Activated naive CD4-positive, alpha-beta T cell treated with anti-CD3 and anti-CD28 coated beads, Interleukin-2, amount 50 U/mL, for 72 hours (primary cell): ENCODE measurements at regions not wholly inside any gene's neighbourhood (a gene's known extent, or its start where the extent isn't known, plus 50 kb on each side); places are given as distances from the start of the nearest gene placed in this dataset.

Source experiments
- ATAC-seq, 2 donors: fragments of 150-1000 bp; cut with Tn5 transposase; 2 replicates each; pipeline ENCODE4 v1.10.0; 2021; ENCODE audit warnings: mild to moderate bottlenecking in 2 of 2, moderate library complexity in 2 of 2
- DNase-seq, 2 donors: peaks; one replicate each; pipeline ENCODE4 v3.0.0; 2021 to 2022; ENCODE audit warnings: low spot score in 2 of 2
- H3K27ac Mint-ChIP-seq, 2 donors: one replicate each; pipeline ENCODE4 v1.8.0; 2022; ENCODE audit warnings: mild to moderate bottlenecking in 2 of 2, mixed read lengths in 2 of 2
- H3K36me3 Mint-ChIP-seq, 2 donors: one replicate each; pipeline ENCODE4 v1.8.0; 2022; ENCODE audit warnings: mixed read lengths in 2 of 2
- H3K9me3 Mint-ChIP-seq, 2 donors: one replicate each; pipeline ENCODE4 v1.8.0; 2022; ENCODE audit warnings: mixed read lengths in 2 of 2

- no peaks in the 10 kb centered on the region for H3K36me3 Mint-ChIP-seq
- H3K27ac Mint-ChIP-seq: no peak overlapping the region
- no peak for ATAC-seq
Observed at GRCh38 chr5:135119481-135119880, 85.5 kb upstream of the PITX1 start.

DNA sequence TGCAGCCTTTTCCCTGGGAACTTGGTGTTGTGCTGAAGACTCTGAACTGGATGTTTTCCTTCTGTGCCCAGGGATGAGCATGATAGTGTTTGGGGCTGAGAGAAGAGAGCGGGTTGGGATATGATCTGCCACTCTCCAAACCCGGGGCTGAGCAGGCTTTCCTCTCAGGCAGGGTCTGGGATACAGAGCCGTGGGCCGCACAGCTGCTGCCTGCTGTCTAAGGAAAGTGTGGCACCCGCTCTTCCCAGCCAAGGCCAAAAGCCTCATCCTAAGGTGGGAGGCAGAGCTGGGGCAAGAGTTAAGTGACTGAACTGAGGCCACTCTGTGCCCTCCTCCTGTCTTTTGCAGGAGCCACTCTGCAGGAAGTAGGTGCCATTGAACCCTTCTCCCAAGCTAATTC lies 83.6 kb upstream of the PITX1 start:
- Mint-ChIP-seq H3K36me3 (no peaks in the 10 kb centered on the region), H3K27ac (no peak overlapping the region), H3K9me3 (no peaks in the 10 kb centered on the region)
- ATAC-seq (no peak), DNase-seq (no peak)

More at GRCh38 chr5:135119481-135119880, 85.5 kb upstream of the PITX1 start:
- DNase-seq: no peak
- H3K9me3 Mint-ChIP-seq: no peaks in the 10 kb centered on the region

DNA sequence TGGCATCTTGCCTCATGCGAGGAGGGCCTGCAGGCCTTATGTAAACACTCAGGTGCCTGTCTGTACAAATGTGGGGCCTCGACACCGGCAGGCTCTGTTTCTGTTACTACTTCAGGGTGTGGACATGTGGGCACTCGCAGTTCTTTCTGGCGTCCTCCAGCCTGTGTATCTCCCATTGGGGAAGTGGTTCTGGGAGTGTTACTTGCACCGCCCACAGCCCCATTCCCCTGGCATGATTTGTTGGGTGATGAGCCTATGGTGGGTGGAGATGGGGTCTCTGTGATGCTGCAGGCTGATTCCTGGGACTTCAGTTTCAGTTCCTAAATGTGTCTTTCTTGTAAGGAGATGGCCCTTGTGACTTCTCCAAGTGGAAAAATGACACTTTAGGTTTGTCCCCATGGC lies 82.1 kb upstream of the PITX1 start:
- no peaks in the 10 kb centered on the region for H3K9me3 Mint-ChIP-seq
- no peaks in the 10 kb centered on the region for H3K36me3 Mint-ChIP-seq
- ATAC-seq (no peak), DNase-seq (no peak)
- peak overlapping the region in 1 of 2 donors; percentile 29 for H3K27ac Mint-ChIP-seq

DNA sequence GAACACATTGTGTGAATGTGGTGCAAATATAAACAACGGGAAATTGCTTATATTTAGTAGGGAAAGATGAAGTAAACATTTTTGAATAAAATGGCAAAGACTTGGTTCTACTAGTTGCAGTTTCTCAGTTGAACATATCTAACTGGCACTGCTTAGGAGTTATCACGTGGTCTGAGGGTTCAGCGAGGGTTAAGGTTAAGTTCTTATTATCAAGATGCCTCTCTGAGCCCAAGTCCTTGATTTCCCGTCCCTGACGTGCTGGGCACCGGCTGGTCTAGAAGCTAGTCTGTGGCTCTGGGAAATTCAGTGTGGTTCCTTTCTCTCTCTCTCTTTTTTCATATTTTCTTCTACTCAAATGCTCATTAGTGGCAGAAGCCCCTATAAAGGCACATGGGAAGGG lies 81.6 kb upstream of the PITX1 start:
- Mint-ChIP-seq H3K36me3 (no peaks in the 10 kb centered on the region), H3K9me3 (no peaks in the 10 kb centered on the region)
- ATAC-seq: no peak

GRCh38 chr5:135114759-135115158 lies 80.7 kb upstream of the PITX1 start:
- no peak for ATAC-seq
- DNase-seq: no peak
- Mint-ChIP-seq H3K9me3 (no peaks in the 10 kb centered on the region), H3K27ac (peak overlapping the region in 1 of 2 donors; percentile 41), H3K36me3 (no peaks in the 10 kb centered on the region)

More for the DNA sequence above, 81.6 kb upstream of the PITX1 start:
- peak overlapping the region in 1 of 2 donors; percentile 23 for H3K27ac Mint-ChIP-seq
- no peak for DNase-seq

DNA sequence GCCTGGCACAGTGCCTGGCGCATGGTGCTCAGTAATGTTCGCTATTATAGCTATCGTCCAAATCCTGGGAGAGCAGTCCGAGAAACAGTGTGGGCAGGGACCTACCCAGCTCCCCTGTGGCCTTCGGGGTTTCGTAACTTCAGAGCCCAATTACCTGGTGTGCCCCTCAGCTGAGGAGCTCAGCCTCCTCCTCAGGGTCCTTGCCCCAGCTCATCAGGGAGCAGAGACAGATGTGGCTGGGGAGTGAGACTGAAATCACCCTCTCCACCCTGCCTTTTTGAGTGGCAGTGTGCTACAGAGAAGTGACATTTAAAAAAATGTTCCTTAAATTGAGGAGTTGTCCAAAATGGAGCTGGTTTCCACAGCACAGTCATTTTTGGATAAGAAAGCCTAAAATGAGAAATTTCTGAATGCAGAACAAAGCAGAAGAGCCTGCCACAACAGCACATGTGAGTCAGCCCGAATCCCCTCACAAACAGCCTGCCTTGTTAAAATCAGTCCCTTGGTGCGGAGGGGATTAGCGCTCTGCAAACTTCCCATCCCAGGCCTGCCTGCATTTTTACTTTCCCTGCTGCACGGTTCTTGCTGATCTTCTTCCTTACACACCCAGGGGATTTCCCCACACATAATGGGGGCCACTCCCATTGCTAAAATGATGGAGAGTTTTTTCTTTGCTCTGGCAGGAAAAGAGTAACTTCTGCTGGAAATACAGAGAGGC lies 78.1 kb upstream of the PITX1 start:
- no peak for DNase-seq
- no peaks in the 10 kb centered on the region for H3K36me3 Mint-ChIP-seq
- H3K27ac Mint-ChIP-seq: peak overlapping the region in 1 of 2 donors; percentile 52
- peak in 1 of 2 donors; percentile 61 for ATAC-seq
- H3K9me3 Mint-ChIP-seq: no peaks in the 10 kb centered on the region

- ATAC-seq (no peak), DNase-seq (no peak)
- H3K9me3 Mint-ChIP-seq: no peaks in the 10 kb centered on the region
- no peak overlapping the region for H3K27ac Mint-ChIP-seq
- H3K36me3 Mint-ChIP-seq: no peaks in the 10 kb centered on the region
Observed at GRCh38 chr5:135110785-135111596, 77.0 kb upstream of the PITX1 start.

DNA sequence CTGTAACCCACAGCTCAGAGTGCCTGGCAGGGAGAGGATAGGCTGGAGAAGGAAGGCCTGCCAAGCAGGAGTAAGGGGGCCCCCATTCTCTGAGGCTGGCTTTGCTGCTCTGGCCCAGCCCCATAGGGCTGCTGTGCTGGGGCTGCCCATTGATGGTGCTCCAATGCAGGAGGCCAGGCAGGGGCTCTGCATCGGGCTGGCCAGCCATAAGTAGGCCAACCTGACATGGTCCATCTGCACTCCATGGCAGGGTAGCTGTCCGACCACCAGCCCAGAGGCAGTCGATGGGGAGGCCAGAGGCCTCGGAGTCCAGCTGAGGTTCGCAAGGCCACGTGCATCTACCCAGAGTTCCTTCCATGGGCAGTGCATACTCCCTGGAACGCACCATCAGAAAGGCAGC lies 75.0 kb upstream of the PITX1 start:
- no peaks in the 10 kb centered on the region for H3K9me3 Mint-ChIP-seq
- no peak for DNase-seq
- H3K27ac Mint-ChIP-seq: no peak overlapping the region

DNA sequence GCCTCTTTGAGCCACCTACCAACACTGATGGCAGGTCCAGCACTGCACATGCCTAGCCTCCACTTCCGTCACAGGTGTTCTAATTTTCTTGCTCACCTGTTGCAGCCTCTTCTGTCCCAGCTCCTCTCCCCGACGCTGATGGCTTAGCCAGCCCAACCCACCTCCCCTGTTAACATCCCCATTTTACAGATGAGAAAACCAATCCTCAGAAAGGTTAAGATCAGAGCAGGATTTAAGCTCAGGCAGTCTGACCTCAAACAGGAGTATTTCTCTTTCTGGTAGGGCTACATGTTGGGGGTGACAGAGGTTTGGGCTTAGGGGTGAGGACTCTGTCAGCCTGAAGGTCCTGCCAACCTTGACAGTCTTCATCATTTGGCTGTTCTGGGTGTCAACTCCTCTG lies 74.5 kb upstream of the PITX1 start:
- no peak overlapping the region for H3K27ac Mint-ChIP-seq
- ATAC-seq (no peak), DNase-seq (no peak)
- no peaks in the 10 kb centered on the region for H3K36me3 Mint-ChIP-seq
- no peaks in the 10 kb centered on the region for H3K9me3 Mint-ChIP-seq

More for the DNA sequence above, 75.0 kb upstream of the PITX1 start:
- ATAC-seq: no peak
- no peaks in the 10 kb centered on the region for H3K36me3 Mint-ChIP-seq

GRCh38 chr5:135107986-135108385 lies 74.0 kb upstream of the PITX1 start:
- Mint-ChIP-seq H3K27ac (no peak overlapping the region), H3K9me3 (no peaks in the 10 kb centered on the region), H3K36me3 (no peaks in the 10 kb centered on the region)
- DNase-seq (no peak), ATAC-seq (no peak)

DNA sequence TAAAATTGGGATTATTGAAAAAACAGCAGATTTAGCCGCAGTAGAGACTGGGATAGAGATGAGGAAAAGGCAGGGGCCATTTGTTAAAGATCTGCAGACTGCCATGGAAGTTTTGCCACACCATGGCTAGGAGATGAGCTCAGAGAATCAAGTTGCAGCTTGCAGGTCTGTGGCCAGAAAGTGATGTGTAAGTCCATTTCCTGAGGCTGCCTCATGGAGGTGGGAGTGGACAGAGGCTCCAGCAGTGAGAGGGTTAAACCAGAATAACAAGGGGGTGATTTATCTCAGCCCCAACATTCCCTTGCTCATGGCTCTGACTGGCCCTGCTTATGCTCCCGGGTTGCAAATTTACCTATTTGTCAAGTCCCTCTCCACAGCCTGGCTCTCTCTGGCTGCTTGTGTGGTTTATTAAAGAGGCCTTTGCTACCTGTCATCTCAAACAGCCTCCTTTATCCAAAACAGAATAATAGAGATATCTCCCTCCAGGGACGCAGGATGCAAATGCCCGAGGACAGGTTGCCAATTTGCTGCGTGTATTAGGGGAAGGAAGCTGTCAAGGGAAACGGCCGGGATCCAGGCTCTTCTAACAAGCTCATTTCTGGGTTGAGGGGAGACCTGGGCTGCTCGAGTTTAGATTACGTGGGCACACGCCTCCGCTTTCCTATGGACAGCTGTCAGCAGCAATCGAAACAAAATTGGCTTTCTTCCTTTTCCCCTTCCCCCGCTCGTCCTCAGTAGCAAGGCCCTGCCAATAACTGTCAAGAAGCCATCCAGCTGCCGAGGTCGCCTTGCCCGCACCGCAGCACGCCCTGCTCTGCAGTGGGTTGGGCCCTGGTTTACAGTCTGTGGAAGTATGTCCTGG lies 72.8 kb upstream of the PITX1 start:
- DNase-seq (no peak), ATAC-seq (no peak)
- no peak overlapping the region for H3K27ac Mint-ChIP-seq
- no peaks in the 10 kb centered on the region for H3K36me3 Mint-ChIP-seq
- H3K9me3 Mint-ChIP-seq: no peaks in the 10 kb centered on the region

GRCh38 chr5:135106136-135106535 lies 72.1 kb upstream of the PITX1 start:
- Mint-ChIP-seq H3K27ac (no peak overlapping the region), H3K9me3 (no peaks in the 10 kb centered on the region), H3K36me3 (no peaks in the 10 kb centered on the region)
- ATAC-seq (no peak), DNase-seq (no peak)

- H3K9me3 Mint-ChIP-seq: no peaks in the 10 kb centered on the region
- H3K36me3 Mint-ChIP-seq: no peaks in the 10 kb centered on the region
- ATAC-seq (no peak), DNase-seq (no peak)
- no peak overlapping the region for H3K27ac Mint-ChIP-seq
Observed at GRCh38 chr5:135105105-135105484, 71.1 kb upstream of the PITX1 start.

DNA sequence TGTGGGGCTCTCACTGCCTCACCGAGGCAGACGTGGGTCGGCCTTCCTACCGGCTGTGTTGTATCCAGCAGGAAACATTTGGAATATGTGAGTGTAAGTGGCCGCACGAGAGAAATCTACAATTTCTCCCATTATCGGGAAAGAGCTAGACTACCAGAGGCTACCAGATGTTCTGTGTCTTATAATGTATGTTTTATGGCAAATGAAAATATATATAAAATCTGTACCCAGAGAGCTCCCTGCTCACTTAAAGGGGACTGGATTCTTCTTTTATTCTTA lies 69.5 kb upstream of the PITX1 start:
- H3K9me3 Mint-ChIP-seq: no peaks in the 10 kb centered on the region
- ATAC-seq (no peak), DNase-seq (no peak)
- no peaks in the 10 kb centered on the region for H3K36me3 Mint-ChIP-seq
- no peak overlapping the region for H3K27ac Mint-ChIP-seq

GRCh38 chr5:135102716-135103574 lies 68.9 kb upstream of the PITX1 start:
- no peak overlapping the region for H3K27ac Mint-ChIP-seq
- ATAC-seq (no peak), DNase-seq (peak in 1 of 2 donors; percentile 33)
- H3K36me3 Mint-ChIP-seq: no peaks in the 10 kb centered on the region
- no peaks in the 10 kb centered on the region for H3K9me3 Mint-ChIP-seq

DNA sequence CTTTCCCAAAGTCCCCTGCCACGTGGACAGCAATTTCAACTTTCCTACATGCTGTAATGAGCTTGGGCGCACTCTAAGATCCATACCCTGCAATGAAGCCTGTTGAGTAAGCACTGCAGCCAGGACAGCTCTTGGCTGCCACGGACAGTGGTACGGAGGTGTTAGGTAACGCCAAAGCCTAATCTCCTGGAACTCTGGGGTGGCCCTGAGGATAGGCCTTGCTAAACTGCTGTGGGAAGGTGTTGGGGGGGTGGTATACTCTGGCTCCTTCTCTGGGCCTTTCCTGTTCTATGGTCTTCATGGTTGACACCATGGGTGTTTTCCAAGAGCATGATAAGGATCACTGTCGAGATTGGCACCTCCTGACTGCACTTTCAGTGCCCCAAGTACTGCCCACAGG lies 66.4 kb upstream of the PITX1 start:
- Mint-ChIP-seq H3K36me3 (no peaks in the 10 kb centered on the region), H3K27ac (no peak overlapping the region), H3K9me3 (no peaks in the 10 kb centered on the region)
- no peak for DNase-seq
- ATAC-seq: no peak
